Neural progenitor cell (in vitro differentiated cells): ENCODE measurements at regions not wholly inside any gene's neighbourhood (a gene's known extent, or its start where the extent isn't known, plus 50 kb on each side); places are given as distances from the start of the nearest gene placed in this dataset.

Source experiments
- CTCF ChIP-seq: fragments of 200-600 bp; sonication (generic); IDR thresholded peaks from 2 replicates; pipeline ENCODE4 v1.5.1; 2017; ENCODE audit warnings: antibody characterized with exemption, mild to moderate bottlenecking
- EZH2 ChIP-seq: fragments of 200-600 bp; sonication (generic); IDR thresholded peaks from 2 replicates; pipeline ENCODE4 v1.6.1; 2017; ENCODE audit warnings: antibody characterized with exemption, mild to moderate bottlenecking, moderate library complexity

- TF ChIP-seq CTCF = no peak
- TF ChIP-seq EZH2 = no peak
Measured at GRCh38 chr14:83764656-83765599, 1765.0 kb upstream of the FLRT2 start.
